Stimulated activated CD8-positive, alpha-beta memory T cell treated with anti-CD3 and anti-CD28 coated beads, Interleukin-7, amount 100 ng/mL, for 24 hours (primary cell): ENCODE measurements at regions not wholly inside any gene's neighbourhood (a gene's known extent, or its start where the extent isn't known, plus 50 kb on each side); places are given as distances from the start of the nearest gene placed in this dataset.
"Not testable (repeated sequence)": the region's sequence is repeated elsewhere in the genome, so short reads cannot be mapped to it uniquely, and the experiment has no call there.

Experiments used
- DNase-seq: peaks from one replicate; pipeline ENCODE4 v3.0.0-alpha.2; 2020; ENCODE audit warnings: low read depth

DNA sequence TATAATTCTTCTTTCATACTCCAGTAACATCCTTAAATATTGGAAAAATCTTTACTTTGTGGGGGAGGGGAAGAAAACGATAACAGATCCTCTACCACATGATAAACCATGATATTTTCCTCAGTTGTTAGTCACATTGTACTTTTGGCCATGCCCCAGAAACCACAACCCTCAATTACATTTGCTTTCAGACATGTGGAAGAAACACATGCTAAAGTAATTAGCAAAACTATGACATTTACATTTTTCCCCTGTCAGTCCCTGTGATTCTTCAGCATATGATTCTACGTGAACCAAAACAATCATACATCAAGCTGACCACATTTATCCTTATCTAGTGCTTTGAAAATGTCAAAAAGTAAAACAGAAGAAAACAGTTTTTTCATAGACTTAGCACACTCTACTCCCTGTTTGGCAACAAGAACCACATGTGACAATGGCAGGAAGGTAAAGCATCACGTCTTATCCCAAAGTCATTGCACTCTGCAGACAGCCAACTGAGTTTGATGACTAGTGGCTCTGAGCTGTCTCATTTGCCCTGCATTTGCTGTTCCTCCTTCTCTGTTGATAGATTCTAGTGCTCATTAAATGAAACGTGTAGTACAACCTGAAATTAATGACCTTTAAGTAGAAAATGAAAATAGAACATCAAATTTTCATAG is 505.8 kb upstream of the MARCKS start:
- no peak for DNase-seq

DNA sequence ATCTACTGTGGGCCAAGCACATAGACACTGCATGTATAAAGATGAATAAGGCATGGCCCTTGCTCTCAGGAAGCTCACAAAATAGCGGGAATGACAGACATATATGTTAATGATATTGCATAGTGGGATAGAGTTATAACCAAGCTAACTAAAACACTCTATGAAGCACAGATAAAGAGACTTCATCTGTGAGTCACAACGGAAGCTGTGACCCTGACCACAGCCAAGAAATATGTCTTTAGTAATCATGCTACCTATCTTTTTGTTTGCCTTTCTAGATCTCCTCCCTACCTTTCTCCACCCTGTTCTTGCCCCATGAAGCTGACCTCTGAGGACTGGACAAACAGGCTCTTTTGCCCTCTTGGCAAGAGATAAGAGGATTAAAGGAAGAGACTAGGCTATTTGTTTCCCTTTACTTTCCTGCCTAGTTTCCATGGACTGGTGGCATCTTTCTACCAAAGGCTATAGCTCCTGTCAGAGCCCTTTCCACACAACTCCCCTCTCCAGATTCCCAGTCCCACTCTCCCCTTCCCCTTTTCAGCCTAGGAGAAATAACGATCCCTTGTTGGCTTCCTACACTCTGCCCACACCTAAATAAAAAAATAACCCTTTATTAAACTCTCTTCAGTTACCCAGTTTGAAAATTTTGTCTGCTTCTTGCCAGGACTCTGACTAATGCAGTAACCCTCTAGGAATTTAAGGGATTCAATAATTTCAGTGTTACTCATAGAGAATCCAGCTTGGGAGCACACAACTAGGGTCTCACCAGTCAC is 504.9 kb upstream of the MARCKS start:
- no peak for DNase-seq

DNA sequence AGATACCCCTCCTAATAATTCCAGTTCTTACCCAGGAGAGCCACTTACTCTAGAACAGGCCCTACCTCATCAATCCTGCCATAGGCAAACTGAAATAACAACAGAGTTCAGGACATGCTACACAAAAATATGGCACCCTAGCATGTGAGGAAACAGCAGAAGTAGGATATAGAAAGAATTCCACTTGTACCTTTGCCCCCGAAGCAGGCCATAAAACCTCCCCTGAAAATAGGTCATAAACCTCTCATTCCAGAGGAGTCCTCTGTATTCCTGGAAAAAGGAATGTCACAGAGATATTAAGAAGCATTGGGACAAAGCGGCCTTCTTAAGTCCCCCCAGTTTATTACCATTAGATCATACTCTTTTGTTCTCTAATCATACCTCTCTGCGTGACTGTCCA is 504.3 kb upstream of the MARCKS start:
- no peak for DNase-seq

DNA sequence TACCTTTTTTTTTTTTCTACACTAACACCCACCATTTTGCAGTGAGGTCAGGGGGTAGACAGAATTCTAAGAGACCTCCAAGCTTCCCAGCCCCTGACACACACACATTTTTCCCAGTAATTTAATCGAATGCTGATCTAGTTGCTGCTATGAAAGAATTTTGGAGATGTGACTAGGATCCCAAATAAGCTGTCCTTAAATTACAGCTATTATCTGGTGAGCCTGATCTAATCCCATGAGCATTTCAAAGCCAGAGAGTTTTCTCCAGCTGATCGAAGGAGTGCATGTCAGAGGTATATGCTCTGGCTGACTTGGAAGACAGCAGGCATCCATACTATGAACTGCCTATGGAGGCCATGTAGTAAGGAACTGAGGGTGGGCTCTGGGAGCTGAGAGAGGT is 503.8 kb upstream of the MARCKS start:
- DNase-seq = no peak

DNA sequence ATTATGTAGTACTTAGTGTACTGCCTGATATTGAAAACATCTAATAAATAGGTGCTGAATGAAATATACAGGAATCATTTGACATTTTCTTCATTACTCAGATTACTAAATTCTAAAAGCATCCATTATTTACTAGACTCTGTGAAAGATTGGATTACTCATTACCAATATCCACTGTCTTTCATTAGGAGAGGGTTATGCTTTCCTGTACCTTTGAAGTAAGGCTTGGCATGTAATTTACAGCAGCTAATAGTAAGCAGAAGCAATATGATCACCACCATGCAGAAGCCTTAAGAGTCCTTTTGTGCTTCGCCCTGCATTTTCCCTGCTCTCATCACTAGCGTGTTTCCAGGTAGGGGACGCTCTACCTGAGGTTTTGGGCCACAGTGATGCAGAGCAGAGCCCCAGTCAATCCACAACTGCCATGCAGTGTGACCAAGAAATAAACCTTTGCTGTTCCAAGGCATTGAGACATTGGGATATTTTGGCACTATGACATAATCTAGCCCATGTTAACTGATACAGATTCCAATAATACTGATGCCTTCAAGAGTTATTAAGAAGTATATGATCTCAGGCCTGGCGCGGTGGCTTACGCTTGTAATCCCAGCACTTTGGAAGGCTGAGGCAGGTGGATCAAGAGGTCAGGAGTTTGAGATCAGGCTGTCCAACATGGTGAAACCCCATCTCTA is 502.8 kb upstream of the MARCKS start:
- no peak for DNase-seq

DNA sequence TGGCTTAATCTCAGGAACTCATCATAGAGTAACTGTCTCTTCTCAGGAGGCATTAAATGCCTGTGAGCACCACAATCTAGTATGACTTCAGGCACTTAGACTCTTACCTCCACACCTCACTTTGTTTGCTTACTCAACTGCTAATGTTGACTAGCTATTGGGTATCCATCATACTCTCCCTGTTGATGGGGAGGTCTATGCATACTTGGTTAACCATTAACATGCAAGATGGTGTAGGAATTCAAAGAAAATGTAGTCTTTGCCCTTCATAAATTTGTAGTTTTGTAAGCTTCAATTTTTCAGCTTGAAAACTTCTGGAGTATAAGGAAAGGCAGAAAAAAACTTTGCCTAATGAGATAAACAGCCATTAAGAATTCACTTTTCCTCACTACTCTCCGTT is 501.0 kb upstream of the MARCKS start:
- DNase-seq = no peak

DNA sequence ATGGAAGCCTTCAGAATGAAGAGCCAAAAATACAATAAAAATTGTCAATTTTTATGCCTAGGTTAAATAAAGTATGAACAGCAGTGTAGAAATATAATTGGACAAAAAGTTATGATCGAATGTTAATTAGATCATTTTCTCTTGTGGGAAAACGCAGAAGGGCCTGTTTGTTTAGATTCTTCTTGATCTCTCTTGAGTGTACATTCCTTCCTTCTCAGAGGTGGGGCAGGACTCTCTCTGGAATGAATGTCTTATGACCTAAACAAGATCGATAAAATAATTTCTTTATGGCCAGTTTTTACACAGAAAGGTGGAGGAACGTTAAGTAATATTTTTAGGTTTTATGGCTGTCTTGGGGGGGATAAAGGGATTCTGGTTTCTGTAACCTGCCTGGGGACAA is 500.1 kb upstream of the MARCKS start:
- DNase-seq = no peak

DNA sequence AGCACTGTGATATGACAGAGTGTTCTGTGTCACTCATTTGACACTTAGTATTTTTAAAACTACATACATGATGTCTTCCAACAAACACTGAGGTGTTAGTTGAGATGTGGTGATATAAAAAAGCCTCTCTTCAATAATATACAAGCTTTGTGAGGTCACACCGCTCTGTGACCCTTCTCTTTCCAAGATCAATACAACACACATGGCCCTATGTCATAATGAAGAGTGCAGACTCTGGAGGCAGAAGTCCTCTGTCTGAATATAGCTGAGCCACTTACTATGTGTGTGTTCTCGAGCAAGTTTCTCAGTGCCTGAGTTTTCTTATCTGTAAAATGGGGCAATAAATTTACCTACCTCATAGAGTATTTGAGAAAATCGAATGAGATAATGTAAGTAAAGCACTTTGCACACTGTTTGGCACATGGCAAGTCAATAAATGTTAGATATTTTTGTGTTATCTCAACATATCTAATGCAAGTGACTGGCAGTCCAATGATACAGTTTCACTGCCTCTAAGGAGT is 499.0 kb upstream of the MARCKS start:
- DNase-seq = no peak

DNA sequence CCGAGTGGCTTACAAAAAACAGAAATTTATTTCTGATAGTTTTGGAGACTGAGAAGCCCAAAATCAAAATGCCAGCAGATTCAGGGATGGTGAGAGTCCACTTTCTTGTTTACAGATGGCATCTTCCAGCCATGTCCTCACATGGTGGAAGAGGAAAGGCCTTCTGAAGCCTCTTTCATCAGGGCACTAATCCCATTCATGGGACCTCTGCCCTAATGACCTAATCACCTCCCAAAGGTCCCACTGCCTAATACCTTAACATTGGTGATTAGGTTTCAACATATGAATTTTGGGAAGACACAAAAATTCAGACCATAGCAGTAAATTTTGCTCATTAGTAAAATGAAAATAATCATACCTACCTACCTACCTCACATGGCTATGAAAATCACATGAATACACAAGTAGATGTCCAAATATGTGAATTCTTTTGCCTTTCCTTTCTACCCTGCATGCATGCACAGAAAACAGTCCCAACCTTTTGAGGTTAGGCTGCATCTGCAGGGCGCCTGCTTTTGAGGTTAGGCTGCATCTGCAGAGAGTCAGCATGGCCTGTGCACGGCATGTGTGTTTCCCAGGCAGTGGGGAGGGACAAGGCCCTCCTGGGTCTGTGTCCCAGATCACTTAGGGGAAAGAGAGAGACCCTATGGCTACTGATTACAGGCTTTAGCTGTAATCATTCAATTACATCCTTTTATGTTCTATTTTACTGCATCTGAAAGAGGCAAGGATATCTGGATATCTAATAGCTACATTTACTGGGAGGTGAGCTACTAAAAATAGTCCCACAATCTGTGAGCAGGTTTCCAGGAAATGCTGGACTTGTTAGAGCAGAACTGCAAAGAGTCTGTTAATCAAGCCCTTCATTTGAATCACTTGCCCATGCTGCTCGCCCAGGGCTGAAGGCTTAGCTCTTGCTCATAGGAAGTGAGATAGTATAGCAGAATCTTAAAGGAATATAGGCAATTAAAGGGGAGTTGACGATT is 497.7 kb upstream of the MARCKS start:
- no peak for DNase-seq

DNA sequence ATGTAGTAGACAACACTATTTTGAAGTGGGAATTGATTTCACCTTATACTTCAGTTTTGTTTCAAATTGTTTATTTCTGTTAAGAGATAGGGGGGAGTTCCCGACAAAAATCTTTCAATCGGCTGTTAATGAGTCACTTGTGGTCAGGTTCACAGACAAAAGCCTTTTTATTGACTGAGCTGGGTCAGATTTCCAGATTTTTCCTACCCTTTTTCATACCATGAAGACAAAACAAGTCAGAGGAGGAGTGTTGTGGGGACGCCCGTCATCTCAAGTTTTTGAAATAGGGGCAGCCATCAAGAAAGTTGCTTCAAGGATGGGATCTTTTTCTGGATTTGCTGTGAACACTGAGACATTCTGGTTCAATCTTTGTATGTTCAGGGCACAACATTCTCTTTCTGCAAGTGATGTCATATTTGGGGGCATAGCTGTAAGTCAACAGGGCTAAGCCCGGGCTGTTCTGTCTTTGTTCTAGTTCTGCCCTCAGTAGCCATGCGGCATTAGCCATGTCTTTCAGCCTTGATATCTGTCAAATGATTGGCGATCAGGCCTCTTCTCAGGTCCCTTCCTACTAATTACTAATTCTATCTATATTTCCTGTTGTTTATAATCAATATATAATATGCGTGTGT is 496.0 kb upstream of the MARCKS start:
- DNase-seq = no peak

DNA sequence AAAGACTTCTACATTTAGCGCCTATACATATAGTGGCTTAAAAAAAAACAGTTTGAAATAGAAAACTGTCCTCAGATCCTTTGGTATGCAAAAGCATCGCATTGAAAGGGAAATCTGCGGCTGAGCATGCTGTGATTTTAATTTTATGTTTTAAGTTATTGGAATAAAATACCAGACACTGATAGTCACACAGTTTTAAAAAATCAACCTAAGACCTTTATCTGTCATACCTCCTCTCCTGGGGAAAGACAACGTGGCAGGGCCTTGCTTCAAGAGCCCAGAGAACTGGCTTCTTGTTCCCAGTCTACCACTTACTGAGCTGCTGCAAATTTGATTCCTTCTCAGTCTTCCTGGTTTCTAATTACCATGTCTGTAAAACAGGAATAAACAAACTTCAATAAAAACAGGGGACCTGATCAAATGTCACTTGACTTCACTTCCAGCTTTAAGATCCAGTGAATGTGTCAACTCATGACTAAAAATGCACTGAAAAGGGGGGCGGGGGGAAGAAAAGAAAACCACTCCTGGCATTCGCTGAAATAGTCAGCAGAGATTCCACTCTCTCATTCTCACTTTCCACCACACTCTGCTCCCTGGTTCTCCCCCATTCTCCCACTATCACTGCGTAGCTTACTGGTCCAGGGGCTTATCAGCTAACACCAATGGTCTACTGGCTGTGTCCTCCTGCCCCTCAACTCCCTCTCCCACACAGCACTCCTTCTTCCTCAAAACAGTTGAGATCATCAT is 494.7 kb upstream of the MARCKS start:
- DNase-seq = no peak

DNA sequence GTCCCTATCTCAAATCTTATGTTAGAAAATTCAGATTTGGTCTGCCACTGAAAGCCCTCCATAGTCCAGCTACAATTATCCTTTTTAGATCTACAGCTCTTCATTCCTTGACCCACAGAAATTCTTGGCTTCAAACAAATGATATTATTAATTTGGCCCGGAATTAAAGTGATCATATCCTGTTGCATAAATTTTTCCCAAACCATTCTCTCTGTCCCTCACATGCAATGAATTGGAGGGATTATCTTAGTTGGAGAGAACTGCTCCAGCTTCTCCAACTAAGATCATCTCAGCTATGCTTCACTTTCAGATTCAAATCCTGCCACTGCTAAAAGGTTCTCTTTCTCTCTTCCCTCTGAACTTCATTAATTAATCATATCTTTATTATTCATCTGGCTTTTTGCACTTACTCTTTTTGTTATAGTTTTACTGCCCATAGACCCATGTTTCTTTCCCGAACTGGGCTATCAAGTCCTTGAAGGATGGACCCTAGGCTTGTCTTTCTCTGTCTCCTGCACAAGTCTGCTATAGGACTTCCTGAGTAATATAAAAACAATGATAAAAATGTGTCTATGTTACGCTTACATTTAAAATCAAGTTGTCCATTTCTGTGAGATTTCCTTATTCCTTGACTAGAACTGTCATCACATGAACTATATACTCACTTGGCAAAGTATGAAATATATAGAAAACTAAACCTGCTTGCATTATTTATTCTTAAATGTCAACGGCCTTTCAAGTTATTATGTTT is 493.9 kb upstream of the MARCKS start:
- DNase-seq = no peak

DNA sequence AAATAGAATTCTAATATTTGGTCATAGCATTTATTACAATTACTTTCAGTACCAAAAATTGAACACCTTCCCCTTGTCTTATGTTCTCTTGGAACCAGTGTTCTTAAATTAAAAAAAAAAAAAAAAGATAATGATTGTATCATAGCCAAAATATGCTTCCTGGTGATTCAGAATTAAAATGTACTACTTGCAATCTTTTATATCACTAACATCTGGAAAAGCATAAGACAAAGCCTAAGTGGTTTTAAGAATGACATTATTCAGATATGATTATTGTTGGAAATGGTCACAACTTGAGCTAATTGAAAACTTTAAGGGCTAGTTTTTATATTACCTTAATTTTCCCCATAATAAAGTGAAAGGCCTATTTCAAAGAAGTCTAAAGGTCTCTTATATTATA is 493.3 kb upstream of the MARCKS start:
- no peak for DNase-seq

DNA sequence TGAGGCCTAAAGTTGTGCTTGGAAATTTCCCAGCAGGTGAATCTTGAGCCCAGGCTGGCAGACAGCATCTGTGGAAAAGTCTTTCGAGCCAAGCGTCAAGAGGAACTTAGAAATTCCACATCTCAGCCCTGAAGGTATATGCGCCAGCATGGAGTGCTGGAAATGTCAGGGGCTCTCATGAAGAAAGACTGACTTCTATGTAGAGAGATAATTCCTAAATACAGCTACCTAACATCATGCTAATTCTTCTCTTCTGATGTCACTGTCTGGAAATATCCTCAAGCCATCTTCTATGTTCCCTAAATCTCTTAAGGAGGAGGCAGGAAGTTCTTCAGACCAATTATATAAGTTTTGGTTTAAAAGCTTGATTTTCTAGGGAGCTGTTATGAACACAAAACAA is 492.4 kb upstream of the MARCKS start:
- DNase-seq = no peak

DNA sequence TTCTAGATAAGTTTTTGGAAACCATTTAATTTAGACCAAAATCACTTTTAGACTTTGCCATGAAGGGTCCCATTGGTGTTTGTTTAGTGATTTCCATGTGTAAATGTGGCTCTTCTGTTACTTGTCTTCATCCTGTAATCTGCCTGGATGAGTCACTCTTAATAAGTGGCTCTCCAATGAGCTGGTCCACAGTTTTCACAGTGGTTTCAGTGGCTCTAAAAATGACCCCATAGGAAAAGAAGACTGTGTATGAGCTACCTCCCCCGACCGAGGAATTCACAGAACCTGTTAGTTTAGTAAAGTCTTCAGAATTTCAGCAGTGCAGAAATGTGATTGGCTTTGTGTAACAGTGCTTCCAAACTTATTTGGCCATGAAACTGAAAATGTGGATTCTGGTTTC is 492.0 kb upstream of the MARCKS start:
- no peak for DNase-seq

DNA sequence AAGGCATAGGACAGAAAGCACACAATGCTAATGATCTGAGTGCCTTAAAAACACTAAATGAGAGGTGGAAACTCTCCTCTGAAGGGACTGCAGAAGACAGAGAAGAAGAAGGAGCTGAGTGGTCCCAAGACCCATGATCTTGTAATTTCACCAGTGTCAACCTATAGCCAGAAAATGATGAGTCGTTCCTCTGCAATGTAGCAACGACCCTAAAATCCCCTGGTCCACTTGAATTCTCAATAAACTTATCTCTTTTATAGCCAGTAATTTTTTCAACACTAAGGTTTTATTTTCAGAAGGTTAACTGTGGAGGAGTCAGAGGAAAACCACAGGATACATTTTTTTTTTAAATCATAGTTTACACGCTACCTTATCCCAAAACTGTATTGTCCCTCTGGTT is 490.6 kb upstream of the MARCKS start:
- no peak for DNase-seq

DNA sequence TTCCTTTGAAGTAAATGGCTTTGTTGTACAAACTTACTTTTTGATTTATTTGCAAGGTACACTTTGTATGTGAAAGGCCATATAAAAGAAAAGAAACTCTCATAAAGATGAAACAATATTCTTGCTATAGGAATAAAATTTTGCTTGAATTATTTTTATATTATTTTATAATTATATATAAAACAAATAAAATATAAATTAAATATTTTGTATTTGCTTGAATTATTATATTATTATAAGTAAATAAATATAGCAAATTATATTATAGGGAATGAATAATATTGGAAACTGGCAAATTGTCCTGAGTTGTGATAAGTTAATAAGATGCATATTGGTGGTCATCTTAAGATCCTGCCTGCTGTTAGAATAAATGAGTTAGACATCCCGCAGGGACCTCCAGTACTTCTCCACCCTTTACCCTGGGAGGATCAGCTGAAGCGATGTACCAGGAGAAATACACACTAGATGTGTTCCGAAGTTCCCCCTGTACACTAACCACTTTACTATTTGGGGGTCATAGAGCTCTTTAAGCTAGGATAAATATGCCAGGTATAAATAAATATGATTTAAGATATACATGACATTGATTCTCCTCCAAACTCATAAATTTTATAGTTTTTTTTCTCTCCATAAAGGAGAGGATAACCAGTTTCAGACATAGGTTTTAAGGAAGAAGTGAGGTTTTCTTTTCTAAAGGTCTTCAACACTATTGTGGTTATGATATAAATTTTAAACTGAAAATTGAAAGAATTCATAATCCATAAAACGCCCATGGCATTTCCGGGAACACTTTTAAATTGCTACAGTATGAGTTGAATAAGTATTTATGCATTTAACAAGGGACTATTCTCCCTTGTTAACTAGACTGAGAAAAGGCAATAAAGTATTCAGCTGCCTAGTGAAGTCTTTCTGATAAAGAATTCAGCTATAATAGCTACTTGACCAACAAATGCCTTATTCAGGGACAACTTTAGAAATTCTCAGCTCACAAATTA is 486.3 kb upstream of the MARCKS start:
- no peak for DNase-seq

DNA sequence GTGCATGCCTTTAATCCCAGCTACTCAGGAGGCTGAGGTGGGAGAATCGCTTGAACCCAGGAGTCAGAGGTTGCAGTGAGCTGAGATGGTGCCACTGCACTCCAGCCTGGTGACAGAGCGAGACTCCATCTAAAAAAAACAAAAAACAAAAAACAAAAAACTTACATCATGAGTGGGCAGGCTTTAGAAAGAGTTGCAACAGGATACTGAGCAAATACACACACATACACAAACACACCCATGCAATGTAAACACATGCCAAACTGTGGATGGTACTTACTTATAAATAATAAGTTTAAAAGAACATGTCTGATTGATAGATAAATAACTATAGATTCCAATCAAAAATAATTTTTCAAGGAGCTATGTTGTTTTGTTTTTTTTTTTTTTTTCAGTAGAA is 481.7 kb upstream of the MARCKS start:
- not testable (repeated sequence) for DNase-seq
